Neural progenitor cell (in vitro differentiated cells): ENCODE measurements at regions not wholly inside any gene's neighbourhood (a gene's known extent, or its start where the extent isn't known, plus 50 kb on each side); places are given as distances from the start of the nearest gene placed in this dataset.

Experiments
- DNase-seq: peaks from one replicate; pipeline ENCODE4 v3.0.0-alpha.2; 2016; ENCODE audit warnings: low spot score
- H2AFZ ChIP-seq: fragments of 200-600 bp; sonication (generic); replicated peaks from 2 replicates; pipeline ENCODE4 v1.6.1; 2016; ENCODE audit warnings: antibody characterized with exemption
- H3F3A ChIP-seq: fragments of 200-600 bp; sonication (generic); 2 replicates; pipeline ENCODE4 v1.6.1; 2016; ENCODE audit warnings: antibody characterized with exemption, low read depth
- H3K27ac ChIP-seq: fragments of 200-600 bp; sonication (generic); 2 replicates; pipeline ENCODE4 v1.5.1; 2016; ENCODE audit warnings: mild to moderate bottlenecking
- H3K27me3 ChIP-seq: fragments of 200-600 bp; sonication (generic); 2 replicates; pipeline ENCODE4 v1.6.1; 2016; ENCODE audit warnings: mild to moderate bottlenecking, moderate library complexity
- H3K36me3 ChIP-seq: fragments of 200-600 bp; sonication (generic); 2 replicates; pipeline ENCODE4 v1.5.1; 2016
- H3K4me1 ChIP-seq: fragments of 200-600 bp; sonication (generic); 2 replicates; pipeline ENCODE4 v1.6.1; 2016; ENCODE audit warnings: mixed run types
- H3K4me2 ChIP-seq: fragments of 200-600 bp; sonication (generic); 2 replicates; pipeline ENCODE4 v1.6.1; 2016
- H3K4me3 ChIP-seq: fragments of 200-600 bp; sonication (generic); 2 replicates; pipeline ENCODE4 v1.5.1; 2016
- H3K79me2 ChIP-seq: fragments of 200-600 bp; sonication (generic); 2 replicates; pipeline ENCODE4 v1.6.1; 2016; ENCODE audit warnings: low read depth
- H3K9ac ChIP-seq: fragments of 200-600 bp; sonication (generic); 2 replicates; pipeline ENCODE4 v1.6.1; 2016
- H3K9me3 ChIP-seq: fragments of 200-600 bp; sonication (generic); 2 replicates; pipeline ENCODE4 v1.5.1; 2016; ENCODE audit warnings: low read depth
- H4K20me1 ChIP-seq: fragments of 200-600 bp; sonication (generic); 2 replicates; pipeline ENCODE4 v1.6.1; 2016; ENCODE audit warnings: low read depth
- H3K27ac Mint-ChIP-seq: 3 replicates; pipeline ENCODE4 v1.8.0; 2021; ENCODE audit warnings: mixed read lengths
- H3K27me3 Mint-ChIP-seq: 2 replicates; pipeline ENCODE4 v1.8.0; 2022; ENCODE audit warnings: low read depth, mild to moderate bottlenecking, inconsistent platforms, moderate library complexity, mixed read lengths; ENCODE audit not compliant: insufficient read depth
- H3K36me3 Mint-ChIP-seq: 3 replicates; pipeline ENCODE4 v1.8.0; 2021; ENCODE audit warnings: mixed read lengths
- H3K4me1 Mint-ChIP-seq: 3 replicates; pipeline ENCODE4 v1.8.0; 2021; ENCODE audit warnings: mixed read lengths
- H3K4me3 Mint-ChIP-seq: 3 replicates; pipeline ENCODE4 v1.8.0; 2021; ENCODE audit warnings: mild to moderate bottlenecking, moderate library complexity, mixed read lengths
- H3K9me3 Mint-ChIP-seq: 3 replicates; pipeline ENCODE4 v1.8.0; 2020; ENCODE audit warnings: mixed read lengths
- EZH2 ChIP-seq: fragments of 200-600 bp; sonication (generic); IDR thresholded peaks from 2 replicates; pipeline ENCODE4 v1.6.1; 2017; ENCODE audit warnings: antibody characterized with exemption, mild to moderate bottlenecking, moderate library complexity
- EZH2phosphoT487 ChIP-seq: fragments of 200-600 bp; sonication (generic); IDR thresholded peaks from 2 replicates; pipeline ENCODE4 v1.6.1; 2017; ENCODE audit warnings: antibody characterized with exemption
- TF ChIP-seq, protein P1 (sequence below): fragments of 200-600 bp; sonication (generic); IDR thresholded peaks from 2 replicates; pipeline ENCODE4 v1.5.1; 2017; ENCODE audit warnings: antibody characterized with exemption, mild to moderate bottlenecking

DNA sequence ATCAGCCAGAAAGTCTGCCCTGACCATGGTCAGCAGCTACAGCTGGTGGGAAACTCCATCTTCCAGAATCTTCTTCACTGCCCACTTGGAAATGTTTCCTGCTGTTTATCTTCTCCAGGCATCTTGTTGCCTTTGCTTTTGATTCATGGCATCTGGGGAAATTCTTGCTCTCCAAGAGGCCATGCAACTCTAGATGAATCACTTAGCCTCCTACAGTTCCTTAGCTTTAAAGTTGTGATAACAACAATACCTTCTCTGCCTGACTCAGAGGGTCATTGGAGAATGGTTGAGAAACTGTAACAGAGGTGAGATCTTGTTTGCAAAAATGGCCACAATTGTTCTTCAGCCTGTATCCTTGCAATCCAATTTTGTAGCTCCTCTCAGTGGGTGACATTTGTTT lies 121.0 kb upstream of the VRK1 start:
- DNase-seq: no peak
- H3K4me1 Mint-ChIP-seq: no peaks in the 10 kb centered on the region
- no peak overlapping the region for H3K27ac Mint-ChIP-seq
- H3K36me3 Mint-ChIP-seq: no peaks in the 10 kb centered on the region
- peaks cover 11% of the 10 kb centered on the region for H3K27me3 Mint-ChIP-seq
- Histone ChIP-seq H4K20me1 (no peaks in the 10 kb centered on the region), H2AFZ (no peak overlapping the region), H3K9me3 (no peaks in the 10 kb centered on the region), H3K27me3 (peaks cover 59% of the 10 kb centered on the region), H3F3A (no peaks in the 10 kb centered on the region), H3K27ac (no peak overlapping the region), H3K79me2 (no peaks in the 10 kb centered on the region), H3K36me3 (no peaks in the 10 kb centered on the region), H3K9ac (no peak overlapping the region), H3K4me2 (no peak overlapping the region), H3K4me1 (no peaks in the 10 kb centered on the region), H3K4me3 (no peak overlapping the region)
- TF ChIP-seq, protein P1, sequence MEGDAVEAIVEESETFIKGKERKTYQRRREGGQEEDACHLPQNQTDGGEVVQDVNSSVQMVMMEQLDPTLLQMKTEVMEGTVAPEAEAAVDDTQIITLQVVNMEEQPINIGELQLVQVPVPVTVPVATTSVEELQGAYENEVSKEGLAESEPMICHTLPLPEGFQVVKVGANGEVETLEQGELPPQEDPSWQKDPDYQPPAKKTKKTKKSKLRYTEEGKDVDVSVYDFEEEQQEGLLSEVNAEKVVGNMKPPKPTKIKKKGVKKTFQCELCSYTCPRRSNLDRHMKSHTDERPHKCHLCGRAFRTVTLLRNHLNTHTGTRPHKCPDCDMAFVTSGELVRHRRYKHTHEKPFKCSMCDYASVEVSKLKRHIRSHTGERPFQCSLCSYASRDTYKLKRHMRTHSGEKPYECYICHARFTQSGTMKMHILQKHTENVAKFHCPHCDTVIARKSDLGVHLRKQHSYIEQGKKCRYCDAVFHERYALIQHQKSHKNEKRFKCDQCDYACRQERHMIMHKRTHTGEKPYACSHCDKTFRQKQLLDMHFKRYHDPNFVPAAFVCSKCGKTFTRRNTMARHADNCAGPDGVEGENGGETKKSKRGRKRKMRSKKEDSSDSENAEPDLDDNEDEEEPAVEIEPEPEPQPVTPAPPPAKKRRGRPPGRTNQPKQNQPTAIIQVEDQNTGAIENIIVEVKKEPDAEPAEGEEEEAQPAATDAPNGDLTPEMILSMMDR: no peak
- TF ChIP-seq EZH2phosphoT487 (no peak), EZH2 (no peak)
- H3K4me3 Mint-ChIP-seq: no peak overlapping the region
- H3K9me3 Mint-ChIP-seq: no peaks in the 10 kb centered on the region

DNA sequence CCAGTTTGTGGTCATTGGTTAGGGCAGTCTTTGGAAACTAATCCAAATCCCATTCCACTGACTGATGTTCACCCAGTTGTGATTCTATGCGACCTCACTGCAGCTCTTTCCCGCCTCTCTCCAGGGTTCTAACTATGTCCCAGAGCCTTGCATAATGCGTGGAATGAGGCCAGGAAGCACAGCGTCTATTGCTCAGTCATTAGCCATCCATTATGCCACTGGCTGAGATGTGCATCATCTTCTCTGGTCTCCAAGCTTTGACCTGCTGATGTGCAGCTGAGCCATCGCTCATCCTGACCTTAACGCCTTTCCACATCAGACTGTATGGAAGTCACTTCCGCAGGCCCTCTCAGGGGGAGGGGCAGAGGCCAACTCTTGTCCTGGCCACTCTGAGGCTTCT lies 115.4 kb upstream of the VRK1 start:
- H3K4me3 Mint-ChIP-seq: no peak overlapping the region
- no peaks in the 10 kb centered on the region for H3K9me3 Mint-ChIP-seq
- peaks cover 5% of the 10 kb centered on the region for H3K27me3 Mint-ChIP-seq
- Histone ChIP-seq H3K36me3 (no peaks in the 10 kb centered on the region), H3K4me3 (no peak overlapping the region), H3K9ac (no peak overlapping the region), H3K4me2 (no peak overlapping the region), H3K79me2 (no peaks in the 10 kb centered on the region), H2AFZ (no peak overlapping the region), H3K4me1 (no peaks in the 10 kb centered on the region), H4K20me1 (no peaks in the 10 kb centered on the region), H3K9me3 (no peaks in the 10 kb centered on the region), H3K27ac (no peak overlapping the region), H3K27me3 (peaks cover 99% of the 10 kb centered on the region), H3F3A (no peaks in the 10 kb centered on the region)
- no peak for DNase-seq
- no peaks in the 10 kb centered on the region for H3K36me3 Mint-ChIP-seq
- H3K27ac Mint-ChIP-seq: no peak overlapping the region
- peaks cover 4% of the 10 kb centered on the region for H3K4me1 Mint-ChIP-seq
- TF ChIP-seq, protein P1: no peak
- TF ChIP-seq EZH2 (no peak), EZH2phosphoT487 (no peak)

GRCh38 chr14:96682401-96682800 lies 114.8 kb upstream of the VRK1 start:
- Mint-ChIP-seq H3K27me3 (peaks cover 5% of the 10 kb centered on the region), H3K27ac (no peak overlapping the region), H3K4me1 (peaks cover 4% of the 10 kb centered on the region), H3K4me3 (no peak overlapping the region), H3K9me3 (no peaks in the 10 kb centered on the region), H3K36me3 (no peaks in the 10 kb centered on the region)
- Histone ChIP-seq H3K27ac (no peak overlapping the region), H2AFZ (no peak overlapping the region), H3K79me2 (no peaks in the 10 kb centered on the region), H3K4me3 (no peak overlapping the region), H3K9ac (no peak overlapping the region), H3F3A (no peaks in the 10 kb centered on the region), H3K4me2 (no peak overlapping the region), H3K36me3 (no peaks in the 10 kb centered on the region), H3K27me3 (peaks cover 100% of the 10 kb centered on the region), H4K20me1 (no peaks in the 10 kb centered on the region), H3K9me3 (no peaks in the 10 kb centered on the region), H3K4me1 (no peaks in the 10 kb centered on the region)
- no peak for DNase-seq
- no peak for TF ChIP-seq EZH2
- no peak for TF ChIP-seq EZH2phosphoT487
- TF ChIP-seq, protein P1: no peak
